ENCODE measurements at regions not wholly inside any gene's neighbourhood (a gene's known extent, or its start where the extent isn't known, plus 50 kb on each side); places are given as distances from the start of the nearest gene placed in this dataset.

DNA sequence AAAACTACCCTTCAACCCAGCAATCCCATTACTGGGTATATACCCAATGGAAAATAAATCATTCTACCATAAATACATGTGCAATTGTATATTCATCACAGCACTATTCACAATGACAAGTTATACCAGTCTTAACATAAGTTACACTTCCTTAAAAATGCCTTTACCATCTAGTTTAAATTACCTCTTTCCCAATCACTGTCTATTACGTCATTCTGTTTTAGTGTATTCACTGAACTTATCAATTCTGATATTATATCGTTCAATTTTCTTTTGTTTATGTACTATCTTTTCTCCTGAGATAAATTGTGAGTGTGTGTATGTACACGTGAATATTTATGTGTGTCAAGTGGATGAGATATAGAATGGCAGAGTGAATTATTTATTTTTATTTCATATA is 1416.8 kb downstream of the OLFM4 start:
- ATAC-seq (ENCODE audit: low read depth) (no peak), DNase-seq (no peak)
- intact Hi-C loops (cut with micrococcal nuclease): no loop called here
- no peak overlapping the region for H3K27ac ChIP-seq (ENCODE audit: low read length in 2 of 2)
- no peaks in the 10 kb centered on the region for H3K36me3 ChIP-seq (replicated peaks in 1 of 2; ENCODE audit: control extremely low read depth in 1 of 2, control insufficient read depth in 1 of 2, extremely low read depth in 1 of 2, insufficient read depth in 2 of 2, low read length in 1 of 2)
- peaks cover 0 to 4% (median 0%) of the 10 kb centered on the region in 3 donors for H3K9me3 ChIP-seq (ENCODE audit: control extremely low read depth in 1 of 3, control insufficient read depth in 2 of 3, insufficient read depth in 1 of 3, low read length in 2 of 3)
- H3K27me3 ChIP-seq (replicated peaks in 1 of 4; ENCODE audit: control extremely low read depth in 1 of 4, control insufficient read depth in 3 of 4, insufficient read depth in 4 of 4, low read length in 3 of 4): no peaks in the 10 kb centered on the region
- H3K9ac ChIP-seq (ENCODE audit: low read length): no peak overlapping the region
- H3K4me2 ChIP-seq (replicated peaks; ENCODE audit: low read depth, low read length, poor library complexity, severe bottlenecking): no peak overlapping the region
- H3K9me3 Mint-ChIP-seq (ENCODE audit: insufficient read depth): peaks cover 5% of the 10 kb centered on the region
- TF ChIP-seq, protein P1, sequence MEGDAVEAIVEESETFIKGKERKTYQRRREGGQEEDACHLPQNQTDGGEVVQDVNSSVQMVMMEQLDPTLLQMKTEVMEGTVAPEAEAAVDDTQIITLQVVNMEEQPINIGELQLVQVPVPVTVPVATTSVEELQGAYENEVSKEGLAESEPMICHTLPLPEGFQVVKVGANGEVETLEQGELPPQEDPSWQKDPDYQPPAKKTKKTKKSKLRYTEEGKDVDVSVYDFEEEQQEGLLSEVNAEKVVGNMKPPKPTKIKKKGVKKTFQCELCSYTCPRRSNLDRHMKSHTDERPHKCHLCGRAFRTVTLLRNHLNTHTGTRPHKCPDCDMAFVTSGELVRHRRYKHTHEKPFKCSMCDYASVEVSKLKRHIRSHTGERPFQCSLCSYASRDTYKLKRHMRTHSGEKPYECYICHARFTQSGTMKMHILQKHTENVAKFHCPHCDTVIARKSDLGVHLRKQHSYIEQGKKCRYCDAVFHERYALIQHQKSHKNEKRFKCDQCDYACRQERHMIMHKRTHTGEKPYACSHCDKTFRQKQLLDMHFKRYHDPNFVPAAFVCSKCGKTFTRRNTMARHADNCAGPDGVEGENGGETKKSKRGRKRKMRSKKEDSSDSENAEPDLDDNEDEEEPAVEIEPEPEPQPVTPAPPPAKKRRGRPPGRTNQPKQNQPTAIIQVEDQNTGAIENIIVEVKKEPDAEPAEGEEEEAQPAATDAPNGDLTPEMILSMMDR (IDR thresholded peaks at IDR 0.05): no peak
- TF ChIP-seq EZH2 (IDR thresholded peaks at IDR 0.05; ENCODE audit: borderline replicate concordance, insufficient read depth, low read depth, low read length, poor library complexity, severe bottlenecking): no peak
- H3K4me3 Mint-ChIP-seq: no peak overlapping the region
- no peak overlapping the region for H3K27ac Mint-ChIP-seq
- no peak overlapping the region for H2AFZ ChIP-seq (ENCODE audit: insufficient read depth, low read depth, low read length, poor library complexity, severe bottlenecking)
- CTCF ChIA-PET: no interaction called here
- no peaks in the 10 kb centered on the region for H4K20me1 ChIP-seq (ENCODE audit: control insufficient read depth, insufficient read depth, low read length, poor library complexity, severe bottlenecking)
- no peaks in the 10 kb centered on the region for H3K4me1 ChIP-seq (ENCODE audit: control insufficient read depth in 2 of 2, insufficient read depth in 2 of 2, low read length in 2 of 2)
- no peak overlapping the region for H3K4me3 ChIP-seq (ENCODE audit: control extremely low read depth in 1 of 5, extremely low read depth in 1 of 5, insufficient read depth in 1 of 5, low read depth in 2 of 5, low read length in 4 of 5)
- H3K27me3 Mint-ChIP-seq: no peaks in the 10 kb centered on the region
- H3K79me2 ChIP-seq (ENCODE audit: control insufficient read depth, insufficient read depth, low read length): no peaks in the 10 kb centered on the region
- WGBS (ENCODE audit: insufficient coverage): no CpG with 5 or more reads among the region's 3 CpGs
- POLR2A ChIA-PET: no interaction called here
- no peaks in the 10 kb centered on the region for H3K4me1 Mint-ChIP-seq

DNA sequence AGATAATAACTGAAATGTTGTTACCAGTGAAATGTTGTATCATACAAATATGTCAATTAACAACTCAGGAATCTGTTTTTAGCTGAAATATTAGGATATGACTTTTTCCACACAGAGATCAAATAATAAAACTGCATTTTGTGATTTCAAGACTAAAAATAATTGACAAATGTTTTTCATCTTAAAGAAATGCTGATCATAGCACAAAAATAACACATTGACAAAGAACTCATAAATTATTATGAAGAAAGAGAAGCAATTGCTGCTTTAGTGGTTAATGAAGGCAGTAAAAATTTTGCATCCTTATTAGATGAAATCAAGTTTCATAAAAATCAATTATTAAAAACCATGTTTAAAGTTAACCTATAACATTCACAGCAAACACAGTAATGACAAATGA is 1417.3 kb downstream of the OLFM4 start:
- ChIA-PET CTCF (no interaction called here), POLR2A (no interaction called here)
- no peak overlapping the region for H3K4me3 Mint-ChIP-seq
- DNase-seq (no peak), ATAC-seq (ENCODE audit: low read depth) (no peak)
- H3K4me1 Mint-ChIP-seq: no peaks in the 10 kb centered on the region
- no peaks in the 10 kb centered on the region for H3K4me1 ChIP-seq (ENCODE audit: control insufficient read depth in 2 of 2, insufficient read depth in 2 of 2, low read length in 2 of 2)
- no peaks in the 10 kb centered on the region for H3K36me3 ChIP-seq (replicated peaks in 1 of 2; ENCODE audit: control extremely low read depth in 1 of 2, control insufficient read depth in 1 of 2, extremely low read depth in 1 of 2, insufficient read depth in 2 of 2, low read length in 1 of 2)
- no peaks in the 10 kb centered on the region for H3K27me3 Mint-ChIP-seq
- H3K9me3 Mint-ChIP-seq (ENCODE audit: insufficient read depth): peaks cover 5% of the 10 kb centered on the region
- H3K27me3 ChIP-seq (replicated peaks in 1 of 4; ENCODE audit: control extremely low read depth in 1 of 4, control insufficient read depth in 3 of 4, insufficient read depth in 4 of 4, low read length in 3 of 4): no peaks in the 10 kb centered on the region
- no peak overlapping the region for H3K9ac ChIP-seq (ENCODE audit: low read length)
- no peak overlapping the region for H3K4me3 ChIP-seq (ENCODE audit: control extremely low read depth in 1 of 5, extremely low read depth in 1 of 5, insufficient read depth in 1 of 5, low read depth in 2 of 5, low read length in 4 of 5)
- no peak overlapping the region for H2AFZ ChIP-seq (ENCODE audit: insufficient read depth, low read depth, low read length, poor library complexity, severe bottlenecking)
- intact Hi-C loops (cut with micrococcal nuclease): no loop called here
- no peak for TF ChIP-seq EZH2 (IDR thresholded peaks at IDR 0.05; ENCODE audit: borderline replicate concordance, insufficient read depth, low read depth, low read length, poor library complexity, severe bottlenecking)
- TF ChIP-seq, protein P1 (IDR thresholded peaks at IDR 0.05): no peak
- H3K79me2 ChIP-seq (ENCODE audit: control insufficient read depth, insufficient read depth, low read length): no peaks in the 10 kb centered on the region
- peaks cover 0 to 3% (median 0%) of the 10 kb centered on the region in 3 donors for H3K9me3 ChIP-seq (ENCODE audit: control extremely low read depth in 1 of 3, control insufficient read depth in 2 of 3, insufficient read depth in 1 of 3, low read length in 2 of 3)
- H3K4me2 ChIP-seq (replicated peaks; ENCODE audit: low read depth, low read length, poor library complexity, severe bottlenecking): no peak overlapping the region
- no peak overlapping the region for H3K27ac Mint-ChIP-seq
- H3K27ac ChIP-seq (ENCODE audit: low read length in 2 of 2): no peak overlapping the region
- H4K20me1 ChIP-seq (ENCODE audit: control insufficient read depth, insufficient read depth, low read length, poor library complexity, severe bottlenecking): no peaks in the 10 kb centered on the region

All from B cell (primary cell).